GM18951 (cell line): ENCODE measurements at regions not wholly inside any gene's neighbourhood (a gene's known extent, or its start where the extent isn't known, plus 50 kb on each side); places are given as distances from the start of the nearest gene placed in this dataset.

Experiments
- POLR2A ChIP-seq: IDR thresholded peaks from 4 replicates; pipeline ENCODE4 v1.6.1; 2011; ENCODE audit warnings: mild to moderate bottlenecking; ENCODE audit not compliant: insufficient read length, insufficient read depth; ENCODE audit errors: extremely low read depth
- in situ Hi-C: fragments of 300-500 bp; cut with MboI; formaldehyde crosslinking; loops from one replicate; pipeline ENCODE4 v1.12.0; 2022; ENCODE audit warnings: low sequenced_read_pairs, mixed read lengths, inconsistent platforms; ENCODE audit not compliant: unreplicated experiment

DNA sequence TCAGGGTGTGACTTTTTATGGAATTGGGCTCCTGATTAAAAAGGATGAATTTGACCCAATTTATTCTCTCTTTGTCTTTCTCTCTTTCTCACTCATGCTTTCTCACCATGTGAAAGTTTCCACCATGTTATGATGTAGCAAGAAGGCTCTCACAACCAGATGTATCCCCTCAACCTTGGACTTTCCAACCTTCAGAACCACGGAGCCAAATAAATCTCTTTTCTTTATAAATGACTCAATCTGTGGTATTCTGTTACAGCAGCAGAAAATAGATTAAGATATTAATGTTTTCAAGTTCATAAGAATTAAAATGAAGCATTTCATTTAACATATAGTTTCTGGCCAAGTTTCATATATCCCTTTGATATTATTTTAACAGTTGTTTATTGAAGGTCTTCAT, 698.5 kb downstream of the TRAM1L1 start:
- in situ Hi-C loops = no loop called here
- TF ChIP-seq POLR2A = no peak

DNA sequence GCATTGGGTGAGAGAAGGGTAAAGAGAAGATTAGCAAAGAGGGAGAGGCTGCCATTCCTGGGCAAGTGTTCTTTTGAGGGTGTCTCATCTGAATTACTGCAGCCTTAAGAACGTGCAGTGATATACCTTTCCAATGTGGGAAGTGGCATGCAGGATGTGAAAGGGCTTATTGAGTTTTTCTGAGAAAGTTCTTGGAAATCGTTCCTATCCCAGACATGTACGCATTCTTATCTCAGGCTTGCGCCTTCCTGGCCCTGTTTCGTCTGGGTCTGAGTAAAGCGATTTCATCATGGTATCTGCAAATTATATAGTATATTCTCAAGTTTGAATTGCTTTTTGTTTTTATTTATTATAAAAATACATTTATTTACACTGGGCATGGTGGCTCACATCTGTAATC, 699.8 kb downstream of the TRAM1L1 start:
- no peak for TF ChIP-seq POLR2A
- in situ Hi-C loops = no loop called here

DNA sequence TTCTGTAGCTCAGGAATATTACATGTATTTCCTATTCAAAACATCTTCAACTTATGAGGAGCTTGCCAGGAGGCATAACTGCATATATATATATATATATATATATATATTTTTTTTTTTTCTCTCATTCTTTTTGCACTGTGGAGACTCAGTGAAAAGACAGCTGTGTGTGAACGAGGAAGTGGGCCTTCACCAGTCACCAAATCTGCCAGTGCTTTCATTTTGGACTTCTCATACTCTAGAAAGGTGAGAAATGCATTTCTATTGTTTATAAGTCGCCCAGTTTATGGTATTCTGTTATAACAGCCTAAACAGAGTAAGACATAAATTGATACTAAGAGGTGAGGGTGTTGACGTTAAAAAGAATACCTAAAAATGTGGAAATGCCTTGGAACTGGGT, 710.6 kb downstream of the TRAM1L1 start:
- in situ Hi-C loops = no loop called here
- TF ChIP-seq POLR2A = no peak

DNA sequence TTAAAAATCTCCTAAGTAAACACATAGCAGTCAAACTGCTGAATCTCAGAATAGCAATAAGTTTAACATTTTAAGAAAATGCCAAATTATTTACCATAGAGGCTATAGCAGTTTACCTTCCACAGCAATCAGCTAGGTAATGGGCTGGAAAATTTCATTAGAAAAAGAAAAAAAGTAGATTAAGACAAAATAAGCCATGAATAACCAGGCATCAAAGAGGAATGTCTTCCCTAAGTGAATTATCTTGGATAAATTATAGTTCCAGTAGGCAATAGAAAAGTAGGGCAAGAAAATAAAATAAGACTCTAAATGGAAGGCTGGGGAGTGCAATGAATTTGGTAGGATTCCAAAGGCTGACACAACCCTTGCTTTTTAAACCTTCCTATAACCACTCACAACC, 722.8 kb downstream of the TRAM1L1 start:
- TF ChIP-seq POLR2A = no peak
- in situ Hi-C loops = no loop called here

DNA sequence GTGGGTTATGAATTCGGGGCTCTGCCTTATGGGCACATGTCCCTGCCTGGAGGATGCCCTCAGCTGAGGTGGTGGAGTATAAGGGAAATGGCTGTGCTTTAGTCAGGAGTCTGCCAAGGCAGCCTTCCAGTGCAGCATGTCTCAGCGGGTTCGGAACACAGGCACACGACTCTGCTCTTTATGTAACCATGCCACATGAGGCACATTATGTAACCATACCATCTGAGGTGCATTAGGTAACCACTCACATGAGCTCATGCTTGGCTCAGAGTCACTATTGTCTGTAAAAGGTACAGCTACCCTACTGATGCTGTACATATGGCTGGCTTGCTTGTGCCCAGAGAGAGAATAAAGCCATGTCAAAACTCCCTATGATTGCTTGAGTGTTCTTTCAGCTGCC, 723.6 kb downstream of the TRAM1L1 start:
- TF ChIP-seq POLR2A = no peak
- in situ Hi-C loops = no loop called here

DNA sequence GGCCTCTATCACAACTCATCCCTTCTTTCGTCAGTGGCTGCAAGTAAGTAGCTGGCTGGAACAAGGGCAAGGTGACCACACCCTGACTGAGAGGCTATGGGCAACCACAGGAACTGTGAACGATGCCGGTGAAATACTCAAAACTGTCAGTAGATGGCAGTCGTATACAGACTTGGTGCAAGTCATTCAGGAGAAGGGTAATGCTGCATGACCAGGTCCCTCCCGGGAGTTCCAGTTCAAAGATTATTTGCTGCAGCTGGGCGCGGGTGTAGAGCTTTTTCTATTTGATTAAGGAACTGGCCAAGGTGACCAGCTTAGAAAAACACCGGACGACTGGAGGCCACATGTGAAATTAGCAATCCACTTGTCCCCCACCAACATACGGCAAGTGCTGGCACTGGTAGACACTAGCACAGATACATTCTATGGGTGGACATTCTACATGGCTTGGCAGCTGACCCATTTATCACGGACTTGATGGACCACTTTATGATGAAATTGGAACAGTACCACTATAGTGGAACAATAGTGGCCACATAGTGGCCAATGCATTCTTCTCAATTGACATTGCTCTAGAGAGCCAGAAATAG, 726.6 kb downstream of the TRAM1L1 start:
- no peak for TF ChIP-seq POLR2A
- in situ Hi-C loops = no loop called here

DNA sequence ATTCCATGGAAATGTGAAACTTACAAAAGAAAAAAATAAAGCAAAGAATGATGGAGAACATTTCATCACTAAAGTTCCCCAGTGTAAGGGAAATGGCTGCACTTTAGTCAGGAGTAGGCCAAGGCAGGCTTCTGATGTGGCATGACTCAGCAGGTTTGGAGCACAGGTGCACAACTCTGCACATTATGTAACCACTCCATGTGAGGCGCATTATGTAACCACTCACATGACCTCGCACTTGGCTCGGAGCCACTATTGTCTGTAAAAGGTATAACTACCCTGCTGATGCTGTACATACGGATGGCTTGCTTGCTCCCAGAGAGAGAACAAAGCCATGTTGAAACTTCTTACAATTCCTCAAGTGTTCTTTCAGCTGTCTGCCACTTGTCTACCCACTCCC, 727.6 kb downstream of the TRAM1L1 start:
- no peak for TF ChIP-seq POLR2A
- in situ Hi-C loops = no loop called here

DNA sequence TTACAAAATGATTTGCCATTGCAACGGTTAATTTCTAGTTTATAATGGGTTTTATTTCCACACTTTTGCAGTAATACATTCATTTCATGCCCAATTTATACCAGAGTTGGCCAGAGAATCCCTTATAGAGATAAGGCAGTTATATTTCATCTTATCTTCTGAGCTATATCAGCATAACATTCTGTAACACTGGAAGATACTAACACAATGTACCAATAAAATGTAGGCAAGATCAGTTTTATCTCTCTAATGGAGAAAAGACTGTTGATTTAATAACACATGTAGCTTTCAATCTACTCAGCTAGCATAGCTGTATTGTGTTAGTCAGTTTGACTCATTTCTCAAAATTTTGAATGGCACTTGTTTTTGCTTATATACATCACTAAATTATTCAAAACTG, 738.6 kb downstream of the TRAM1L1 start:
- no peak for TF ChIP-seq POLR2A
- in situ Hi-C loops = no loop called here

DNA sequence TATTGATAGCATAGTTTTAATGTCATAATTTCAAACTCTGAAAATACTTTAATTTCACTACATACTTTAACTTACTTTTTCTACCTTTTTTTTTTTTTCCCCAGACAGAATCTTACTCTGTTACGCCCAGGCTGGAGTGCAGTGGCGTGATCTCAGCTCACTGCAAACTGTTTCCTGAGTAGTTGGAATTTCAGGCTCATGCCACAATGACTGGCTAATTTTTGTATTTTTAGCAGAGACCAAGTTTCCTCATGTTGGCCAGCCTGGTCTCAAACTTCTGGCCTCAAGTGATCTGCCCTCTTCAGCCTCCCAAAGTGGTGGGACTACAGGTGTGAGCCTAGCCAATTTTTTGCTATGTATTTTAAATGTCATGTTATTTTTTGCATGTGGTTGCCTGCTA, 741.6 kb downstream of the TRAM1L1 start:
- TF ChIP-seq POLR2A = no peak
- in situ Hi-C loops = no loop called here

DNA sequence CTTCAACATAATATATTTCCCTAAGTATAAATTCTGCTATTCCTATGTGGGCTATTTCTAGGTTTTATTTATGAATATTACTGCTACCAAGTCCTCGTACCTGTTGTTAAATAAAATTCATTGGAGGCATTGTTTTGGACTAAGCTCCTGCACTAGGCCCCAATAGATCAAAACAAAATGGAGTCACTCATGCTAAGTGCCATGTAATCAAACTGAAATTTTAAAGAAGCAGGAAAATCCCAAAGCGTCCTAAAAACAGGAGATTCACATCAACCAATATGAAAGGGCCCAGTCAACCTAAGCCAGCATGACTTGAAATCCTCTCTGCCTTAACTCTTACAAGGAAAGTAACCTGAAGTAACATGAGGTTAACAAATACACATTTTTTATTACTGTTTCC, 743.2 kb downstream of the TRAM1L1 start:
- TF ChIP-seq POLR2A = no peak
- in situ Hi-C loops = no loop called here

DNA sequence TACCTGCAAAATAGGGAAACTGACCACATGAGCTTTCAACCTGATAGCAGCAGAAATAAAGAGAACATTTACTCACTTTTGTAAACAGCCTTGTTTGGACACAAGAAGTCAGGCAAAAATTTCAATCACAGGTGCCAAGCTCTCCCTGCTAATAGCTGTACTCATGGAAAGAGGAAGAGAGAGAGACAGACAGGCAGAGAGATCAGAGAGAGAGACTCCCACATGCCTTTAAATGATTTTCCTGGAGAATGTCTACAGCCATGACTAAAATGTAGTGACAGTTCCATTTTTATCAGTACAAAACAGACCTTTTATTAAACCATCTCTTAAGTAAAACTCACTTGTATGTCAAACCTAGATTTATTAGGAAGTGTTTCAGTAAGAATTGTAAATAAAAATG, 752.9 kb downstream of the TRAM1L1 start:
- in situ Hi-C loops = no loop called here

DNA sequence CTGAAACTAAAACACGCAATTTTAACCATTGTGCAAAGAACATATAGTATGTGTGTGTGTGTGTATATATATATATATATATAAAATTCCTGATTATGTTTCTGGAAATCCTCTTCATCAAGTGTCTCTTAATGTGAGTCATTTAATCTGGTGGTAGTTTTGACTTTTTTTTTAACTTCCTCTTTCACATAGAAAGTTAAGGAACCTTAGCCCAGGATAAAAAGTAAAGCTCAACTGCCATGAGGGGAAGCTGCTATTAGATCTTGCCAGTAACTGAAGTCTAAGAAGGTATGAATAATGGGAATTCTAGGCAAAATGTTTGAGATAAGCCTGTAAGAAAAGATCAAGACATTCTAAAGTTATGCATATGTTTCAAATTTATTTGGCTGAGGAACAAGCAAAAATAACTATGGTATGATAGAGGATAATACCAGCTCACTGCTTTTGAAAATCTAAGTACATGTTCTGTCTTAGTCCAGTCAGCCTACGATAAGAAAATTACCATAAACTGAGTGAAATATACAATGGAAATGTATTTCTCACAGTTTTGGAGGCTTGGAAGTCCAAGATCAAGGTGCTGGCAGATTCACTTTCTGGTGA, 757.0 kb downstream of the TRAM1L1 start:
- in situ Hi-C loops = no loop called here
- no peak for TF ChIP-seq POLR2A

More for the DNA sequence above, 752.9 kb downstream of the TRAM1L1 start:
- TF ChIP-seq POLR2A = no peak

DNA sequence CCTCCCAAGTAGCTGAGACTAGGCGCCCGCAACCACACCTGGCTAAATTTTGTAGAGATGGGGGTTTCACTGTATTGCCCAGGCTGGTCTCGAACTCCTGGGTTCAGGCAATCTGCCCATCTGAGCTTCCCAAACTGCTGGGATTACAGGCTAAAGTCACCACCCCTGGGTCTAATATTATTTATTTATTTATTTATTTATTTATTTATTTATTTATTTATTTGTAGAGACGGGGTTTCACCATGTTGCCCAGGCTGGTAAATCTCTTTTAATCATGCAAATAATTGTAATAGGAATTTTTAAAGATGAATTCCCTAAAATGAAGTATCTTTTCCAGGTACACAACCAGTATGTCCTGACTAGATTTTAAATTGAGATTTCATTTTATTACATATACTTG, 761.8 kb downstream of the TRAM1L1 start:
- no peak for TF ChIP-seq POLR2A
- in situ Hi-C loops = no loop called here

DNA sequence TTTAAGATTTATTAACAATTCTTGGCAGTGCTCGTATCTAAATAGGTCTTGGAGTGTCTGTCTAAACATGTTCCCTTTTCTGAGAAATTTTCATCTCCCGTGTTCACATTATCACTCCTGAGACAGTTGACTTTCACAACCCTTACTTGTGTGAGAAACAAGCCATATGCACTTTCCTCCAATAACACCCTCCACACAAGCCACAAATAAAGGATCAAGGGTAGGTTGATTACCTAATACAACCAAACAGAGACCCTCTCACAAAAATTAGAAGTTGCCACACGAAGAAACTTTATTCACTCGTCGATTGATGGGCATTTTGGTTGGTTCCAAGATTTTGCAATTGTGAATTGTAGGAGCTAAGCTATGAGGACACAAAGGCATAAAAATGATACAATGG, 763.9 kb downstream of the TRAM1L1 start:
- in situ Hi-C loops = no loop called here
- no peak for TF ChIP-seq POLR2A

DNA sequence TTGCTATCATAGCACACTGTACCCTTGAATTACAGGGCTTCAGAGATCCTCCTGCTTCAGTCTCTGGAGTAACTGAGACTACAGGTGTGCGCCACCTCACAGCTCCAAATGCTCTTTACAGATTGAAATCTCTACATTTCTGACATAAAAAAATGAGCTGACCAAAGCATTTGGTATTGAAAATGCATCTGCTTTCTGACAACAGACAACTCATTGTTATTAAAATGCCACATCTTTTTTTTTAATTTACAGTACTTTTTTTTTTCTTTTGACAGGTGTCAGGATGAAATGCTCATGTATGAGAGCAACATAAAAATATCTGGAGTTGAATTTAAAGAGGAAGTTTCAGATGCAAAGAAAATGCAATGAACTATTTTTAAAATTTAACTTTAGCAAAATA, 764.5 kb downstream of the TRAM1L1 start:
- in situ Hi-C loops = no loop called here
- no peak for TF ChIP-seq POLR2A
